Bronchial epithelial cell (primary cell): ENCODE measurements at regions not wholly inside any gene's neighbourhood (a gene's known extent, or its start where the extent isn't known, plus 50 kb on each side); places are given as distances from the start of the nearest gene placed in this dataset.

ENCODE experiments used
- DNase-seq: peaks from one replicate; pipeline ENCODE4 v3.0.0-alpha.2; 2010; ENCODE audit warnings: low read depth
- FAIRE-seq: peaks from 2 replicates; lab custom pipeline; 2011; peaks lifted over from hg19 to GRCh38; lab: Jason Lieb, UNC
- H3K27me3 ChIP-seq: 2 replicates; pipeline ENCODE4 v1.5.1; 2011; ENCODE audit warnings: low read length; ENCODE audit not compliant: control insufficient read depth, insufficient read depth
- H3K36me3 ChIP-seq: 2 replicates; pipeline ENCODE4 v1.5.1; 2011; ENCODE audit warnings: low read length; ENCODE audit not compliant: control insufficient read depth, insufficient read depth
- H3K4me3 ChIP-seq: 2 replicates; pipeline ENCODE4 v1.5.1; 2011; ENCODE audit warnings: mild to moderate bottlenecking, low read depth, low read length, control low read depth
- TF ChIP-seq, protein P1 (sequence below): IDR thresholded peaks from 2 replicates; pipeline ENCODE4 v1.5.1; 2011; ENCODE audit warnings: mild to moderate bottlenecking, moderate library complexity, low read length, control low read depth, inconsistent platforms; ENCODE audit not compliant: insufficient read depth, severe bottlenecking

DNA sequence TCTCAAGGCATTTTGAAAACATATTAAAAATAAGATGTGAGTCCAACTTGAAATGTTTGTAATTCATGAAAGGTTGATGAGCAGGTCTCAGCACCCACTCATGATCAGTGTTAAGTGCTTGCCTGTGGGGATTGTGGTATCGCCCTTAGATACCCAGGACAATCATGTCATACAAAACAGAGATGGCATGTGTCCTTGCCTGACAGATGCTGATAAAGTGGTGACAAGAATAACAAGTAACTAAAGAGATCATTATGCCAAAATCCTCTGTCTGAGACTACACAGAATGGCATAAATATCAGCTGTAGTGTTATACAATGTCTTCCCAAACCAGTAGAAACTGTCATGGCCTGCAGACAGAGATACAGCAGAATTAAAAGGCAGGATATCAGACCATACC, 930.3 kb downstream of the SUCLG1 start:
- TF ChIP-seq, protein P1, sequence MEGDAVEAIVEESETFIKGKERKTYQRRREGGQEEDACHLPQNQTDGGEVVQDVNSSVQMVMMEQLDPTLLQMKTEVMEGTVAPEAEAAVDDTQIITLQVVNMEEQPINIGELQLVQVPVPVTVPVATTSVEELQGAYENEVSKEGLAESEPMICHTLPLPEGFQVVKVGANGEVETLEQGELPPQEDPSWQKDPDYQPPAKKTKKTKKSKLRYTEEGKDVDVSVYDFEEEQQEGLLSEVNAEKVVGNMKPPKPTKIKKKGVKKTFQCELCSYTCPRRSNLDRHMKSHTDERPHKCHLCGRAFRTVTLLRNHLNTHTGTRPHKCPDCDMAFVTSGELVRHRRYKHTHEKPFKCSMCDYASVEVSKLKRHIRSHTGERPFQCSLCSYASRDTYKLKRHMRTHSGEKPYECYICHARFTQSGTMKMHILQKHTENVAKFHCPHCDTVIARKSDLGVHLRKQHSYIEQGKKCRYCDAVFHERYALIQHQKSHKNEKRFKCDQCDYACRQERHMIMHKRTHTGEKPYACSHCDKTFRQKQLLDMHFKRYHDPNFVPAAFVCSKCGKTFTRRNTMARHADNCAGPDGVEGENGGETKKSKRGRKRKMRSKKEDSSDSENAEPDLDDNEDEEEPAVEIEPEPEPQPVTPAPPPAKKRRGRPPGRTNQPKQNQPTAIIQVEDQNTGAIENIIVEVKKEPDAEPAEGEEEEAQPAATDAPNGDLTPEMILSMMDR: no peak
- H3K27me3 ChIP-seq: no peaks in the 10 kb centered on the region
- no peaks in the 10 kb centered on the region for H3K36me3 ChIP-seq
- no peak for FAIRE-seq
- H3K4me3 ChIP-seq: no peak overlapping the region
- DNase-seq: no peak

DNA sequence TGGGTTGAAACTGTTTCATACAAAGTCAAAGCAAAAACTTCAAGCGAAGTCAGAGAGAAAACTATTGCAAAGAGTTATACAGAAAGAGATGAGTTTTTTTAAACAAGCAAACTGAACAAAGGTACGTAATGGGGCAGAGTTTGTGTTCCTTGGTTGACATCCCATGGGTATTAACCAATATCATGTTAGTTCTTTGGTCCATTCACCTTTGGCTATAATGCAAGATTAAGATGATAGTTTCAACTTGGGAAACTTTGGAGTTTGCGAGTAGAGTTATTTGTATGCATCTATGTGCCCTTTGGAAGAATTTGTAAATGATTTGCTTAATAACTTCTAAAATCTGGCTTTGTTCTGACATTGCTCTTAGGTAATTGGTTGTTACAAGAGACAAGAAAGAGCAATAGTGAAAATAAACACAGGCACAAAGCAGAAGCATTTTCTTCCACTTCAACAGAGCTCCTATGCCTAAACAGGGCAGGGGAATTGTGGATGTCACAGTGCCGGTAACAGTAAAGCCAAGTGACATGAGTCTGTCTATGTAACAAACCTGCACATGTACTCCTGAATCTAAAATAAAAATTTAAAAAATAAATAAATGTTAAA, 936.1 kb downstream of the SUCLG1 start:
- Histone ChIP-seq H3K27me3 (no peaks in the 10 kb centered on the region), H3K4me3 (no peak overlapping the region), H3K36me3 (no peaks in the 10 kb centered on the region)
- FAIRE-seq (no peak), DNase-seq (no peak)
- TF ChIP-seq, protein P1: no peak

DNA sequence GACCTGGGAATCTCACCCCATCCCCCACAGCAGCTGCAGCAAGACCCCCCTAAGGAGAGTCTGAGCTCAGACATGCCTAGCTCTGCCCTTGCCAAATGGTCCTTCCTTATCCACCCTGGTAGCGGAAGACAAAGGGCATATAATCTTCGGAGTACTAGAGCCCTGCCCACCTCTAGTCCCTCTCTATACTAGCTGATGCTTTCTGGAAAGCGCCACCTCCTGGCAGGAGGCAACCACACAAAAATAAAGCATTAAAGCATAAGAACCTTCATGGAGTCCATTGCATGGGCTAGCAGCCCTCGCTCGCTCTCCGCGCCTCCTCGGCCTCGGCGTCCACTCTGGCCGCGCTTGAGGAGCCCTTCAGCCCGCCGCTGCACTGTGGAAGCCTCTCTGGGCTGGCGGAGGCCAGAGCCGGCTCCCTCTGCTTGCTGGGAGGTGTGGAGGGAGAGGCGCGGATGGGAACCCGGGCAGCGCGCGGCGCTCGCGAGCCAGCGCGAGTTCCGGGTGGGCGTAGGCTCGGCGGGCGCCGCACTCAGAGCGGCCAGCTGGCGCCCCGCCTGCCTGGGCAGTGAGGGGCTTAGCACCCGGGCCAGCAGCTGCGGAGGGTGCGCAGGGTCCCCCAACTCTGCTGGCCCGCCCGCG, 941.2 kb downstream of the SUCLG1 start:
- H3K27me3 ChIP-seq: no peaks in the 10 kb centered on the region
- TF ChIP-seq, protein P1: no peak
- DNase-seq (no peak), FAIRE-seq (no peak)
- no peaks in the 10 kb centered on the region for H3K36me3 ChIP-seq
- no peak overlapping the region for H3K4me3 ChIP-seq

DNA sequence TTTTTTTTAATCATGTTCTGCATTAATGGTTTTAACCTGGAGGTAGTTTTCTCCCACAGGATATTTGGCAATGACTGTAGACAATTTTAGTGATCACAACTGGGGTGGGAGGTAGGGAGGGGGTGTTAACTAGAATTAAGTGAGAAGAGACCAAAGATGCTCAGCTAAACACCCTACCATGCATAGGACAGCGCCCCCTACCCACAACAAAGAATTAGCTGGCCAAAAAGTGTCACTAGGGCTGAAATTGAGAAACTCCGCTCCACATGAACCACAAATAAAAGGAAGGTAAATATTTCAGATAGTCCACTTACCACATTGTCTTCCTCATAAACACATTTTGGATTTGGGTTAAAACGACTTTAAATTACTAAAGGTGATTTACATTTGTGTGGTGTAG, 942.6 kb downstream of the SUCLG1 start:
- TF ChIP-seq, protein P1: no peak
- DNase-seq (no peak), FAIRE-seq (no peak)
- no peak overlapping the region for H3K4me3 ChIP-seq
- no peaks in the 10 kb centered on the region for H3K36me3 ChIP-seq
- H3K27me3 ChIP-seq: no peaks in the 10 kb centered on the region

DNA sequence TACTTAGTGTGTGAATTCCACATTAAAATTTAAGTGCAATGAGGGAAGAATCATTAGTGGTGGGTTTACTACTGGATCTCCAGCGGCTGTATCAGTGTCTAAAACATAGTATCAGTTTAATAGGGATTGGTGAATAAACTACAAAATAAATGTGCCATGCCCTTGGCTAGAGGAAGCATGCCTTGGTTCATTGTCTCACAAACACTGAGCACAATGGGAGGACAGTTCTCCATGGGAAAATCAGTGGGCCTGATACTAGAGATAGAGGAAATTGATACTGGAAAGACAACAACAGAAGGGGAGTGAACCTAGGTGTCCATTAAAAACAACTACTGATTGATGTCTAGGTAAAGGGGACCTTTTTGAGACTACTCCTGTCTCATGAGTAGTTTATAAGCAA, 971.6 kb downstream of the SUCLG1 start:
- no peaks in the 10 kb centered on the region for H3K36me3 ChIP-seq
- no peak overlapping the region for H3K4me3 ChIP-seq
- FAIRE-seq (no peak), DNase-seq (no peak)
- TF ChIP-seq, protein P1: no peak
- H3K27me3 ChIP-seq: no peaks in the 10 kb centered on the region

DNA sequence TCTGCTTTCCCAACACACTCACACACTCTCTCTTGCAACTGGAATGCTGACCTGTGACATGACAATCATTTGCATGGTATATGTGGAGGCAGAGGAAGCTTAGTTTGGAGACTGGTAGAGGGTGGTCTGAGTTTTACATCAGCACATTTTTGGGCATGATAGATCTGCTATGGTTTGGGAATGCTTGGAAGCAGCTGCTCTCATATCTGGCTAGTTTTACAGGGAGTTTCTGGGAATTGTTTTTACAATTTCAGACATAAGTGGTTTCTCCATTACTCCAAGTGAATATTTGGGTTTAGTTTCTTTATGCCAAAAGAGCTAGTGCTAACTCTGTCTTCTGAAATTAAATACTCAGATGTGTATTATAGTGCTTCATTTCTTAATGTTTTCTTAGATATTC, 977.6 kb downstream of the SUCLG1 start:
- FAIRE-seq (no peak), DNase-seq (no peak)
- TF ChIP-seq, protein P1: no peak
- Histone ChIP-seq H3K27me3 (no peaks in the 10 kb centered on the region), H3K4me3 (no peak overlapping the region), H3K36me3 (no peaks in the 10 kb centered on the region)
